ENCODE measurements at regions not wholly inside any gene's neighbourhood (a gene's known extent, or its start where the extent isn't known, plus 50 kb on each side); places are given as distances from the start of the nearest gene placed in this dataset.
"Not testable (repeated sequence)": the region's sequence is repeated elsewhere in the genome, so short reads cannot be mapped to it uniquely, and the experiment has no call there.

- DNase-seq (ENCODE audit: extremely low spot score, insufficient read length, low read depth); FAIRE-seq: not testable (repeated sequence)
Observed at GRCh38 chr16:21530729-21531383, 68.5 kb upstream of the METTL9 start.

DNA sequence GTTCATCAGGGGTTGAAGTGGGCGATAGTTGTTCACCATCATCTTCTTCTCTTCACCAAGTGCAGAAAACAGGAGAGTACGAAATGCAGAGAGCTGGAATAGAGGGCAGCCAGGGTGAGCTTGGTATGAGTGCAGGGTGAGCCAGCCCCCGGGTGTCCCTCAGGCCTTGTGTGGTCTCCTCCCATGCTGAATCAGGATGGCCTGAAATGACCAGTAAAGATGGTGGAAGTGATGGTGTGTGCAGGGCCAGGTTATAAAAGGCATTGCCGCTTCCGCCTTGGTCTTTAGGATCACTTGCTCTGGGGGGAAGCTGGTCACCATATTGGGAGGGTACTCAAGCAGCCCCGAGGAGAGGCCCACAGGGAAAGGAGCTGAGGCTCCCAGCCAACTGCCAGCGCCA, 66.4 kb upstream of the METTL9 start:
- DNase-seq (ENCODE audit: extremely low spot score, insufficient read length, low read depth); FAIRE-seq: not testable (repeated sequence)

DNA sequence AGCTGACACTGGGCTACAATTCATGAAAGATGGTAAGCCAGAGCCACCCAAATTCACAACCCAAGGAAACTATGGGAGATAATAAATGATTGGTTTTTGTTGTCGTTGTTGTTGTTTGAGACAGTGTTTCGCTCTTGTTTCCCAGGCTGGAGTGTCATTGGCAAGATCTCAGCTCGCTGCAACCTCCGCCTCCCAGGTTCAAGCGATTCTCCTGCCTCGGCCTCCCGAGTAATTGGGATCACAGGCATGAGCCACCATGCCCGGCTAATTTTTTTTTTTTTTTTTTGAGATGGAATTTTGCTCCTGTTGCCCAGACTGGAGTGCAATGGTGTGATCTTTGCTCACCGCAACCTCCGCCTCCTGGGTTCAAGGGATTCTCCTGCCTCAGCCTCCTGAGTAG, 65.9 kb upstream of the METTL9 start:
- not testable (repeated sequence) for FAIRE-seq; DNase-seq (ENCODE audit: extremely low spot score, insufficient read length, low read depth)

DNA sequence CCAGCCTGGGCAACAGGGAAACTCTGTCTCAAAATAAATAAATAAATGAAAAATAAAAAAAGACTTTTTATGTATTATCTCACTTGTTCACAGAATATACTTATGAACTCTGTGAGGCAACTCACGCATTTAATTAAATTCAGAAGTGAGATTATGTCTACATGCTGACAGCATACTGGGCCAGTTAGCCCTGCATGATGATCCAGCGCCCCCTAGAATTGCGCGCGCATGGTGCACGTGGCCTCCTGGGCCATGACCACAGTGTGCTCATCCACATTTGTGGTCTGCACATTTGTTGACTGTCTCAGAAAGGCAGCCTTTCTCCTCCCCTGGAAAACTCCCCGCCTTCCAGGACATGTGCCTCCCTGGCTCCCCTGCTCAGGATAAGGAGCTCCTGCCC, 64.8 kb upstream of the METTL9 start:
- not testable (repeated sequence) for FAIRE-seq; DNase-seq (ENCODE audit: extremely low spot score, insufficient read length, low read depth)

DNA sequence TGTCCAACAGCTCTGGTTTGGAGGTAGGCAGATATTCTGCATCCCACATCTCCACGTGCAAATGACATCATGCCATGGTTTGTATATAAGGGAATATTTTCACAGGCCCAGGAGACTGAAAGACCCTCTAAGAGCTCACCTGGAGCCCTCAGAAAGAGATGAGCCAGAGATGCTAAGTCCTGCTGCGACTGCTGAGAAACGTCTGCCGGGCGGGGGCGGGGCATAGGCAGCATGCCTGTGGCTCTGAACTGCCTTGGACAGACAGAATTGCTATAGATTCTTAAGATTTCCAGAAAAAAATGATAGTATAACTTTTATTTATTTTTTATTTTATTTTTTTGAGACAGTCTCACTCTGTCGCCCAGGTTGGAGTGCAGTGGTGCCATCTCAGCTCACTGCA, 64.2 kb upstream of the METTL9 start:
- FAIRE-seq; DNase-seq (ENCODE audit: extremely low spot score, insufficient read length, low read depth): not testable (repeated sequence)

GRCh38 chr16:21536740-21537139, 62.6 kb upstream of the METTL9 start:
- FAIRE-seq; DNase-seq (ENCODE audit: extremely low spot score, insufficient read length, low read depth): not testable (repeated sequence)

- DNase-seq (ENCODE audit: extremely low spot score, insufficient read length, low read depth); FAIRE-seq: not testable (repeated sequence)
Observed at GRCh38 chr16:21537598-21537997, 61.8 kb upstream of the METTL9 start.

DNA sequence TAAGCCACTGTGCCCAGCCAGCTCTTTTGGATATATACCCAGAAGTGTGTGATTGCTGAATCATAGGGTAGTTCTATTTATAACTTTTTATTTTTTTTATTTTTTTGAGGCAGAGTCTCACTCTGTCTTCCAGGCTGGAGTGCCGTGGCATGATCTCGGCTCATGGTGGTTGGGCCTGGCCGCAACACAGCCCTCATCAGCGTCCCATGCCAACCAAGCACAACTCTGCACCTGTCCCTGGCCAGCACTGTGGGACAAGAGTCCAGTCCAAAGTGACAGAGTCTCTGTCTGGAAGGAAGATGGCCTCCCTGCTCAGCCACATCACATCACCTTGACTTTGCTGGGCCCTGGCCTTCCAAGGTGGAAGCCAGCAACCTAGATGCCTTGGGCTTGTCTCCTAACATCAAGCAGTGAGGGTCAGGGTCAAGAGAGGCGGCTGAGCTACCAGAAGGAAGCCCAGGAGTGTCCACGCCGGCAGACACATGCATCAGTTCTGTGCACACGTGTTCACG, 60.2 kb upstream of the METTL9 start:
- not testable (repeated sequence) for FAIRE-seq; DNase-seq (ENCODE audit: extremely low spot score, insufficient read length, low read depth)

DNA sequence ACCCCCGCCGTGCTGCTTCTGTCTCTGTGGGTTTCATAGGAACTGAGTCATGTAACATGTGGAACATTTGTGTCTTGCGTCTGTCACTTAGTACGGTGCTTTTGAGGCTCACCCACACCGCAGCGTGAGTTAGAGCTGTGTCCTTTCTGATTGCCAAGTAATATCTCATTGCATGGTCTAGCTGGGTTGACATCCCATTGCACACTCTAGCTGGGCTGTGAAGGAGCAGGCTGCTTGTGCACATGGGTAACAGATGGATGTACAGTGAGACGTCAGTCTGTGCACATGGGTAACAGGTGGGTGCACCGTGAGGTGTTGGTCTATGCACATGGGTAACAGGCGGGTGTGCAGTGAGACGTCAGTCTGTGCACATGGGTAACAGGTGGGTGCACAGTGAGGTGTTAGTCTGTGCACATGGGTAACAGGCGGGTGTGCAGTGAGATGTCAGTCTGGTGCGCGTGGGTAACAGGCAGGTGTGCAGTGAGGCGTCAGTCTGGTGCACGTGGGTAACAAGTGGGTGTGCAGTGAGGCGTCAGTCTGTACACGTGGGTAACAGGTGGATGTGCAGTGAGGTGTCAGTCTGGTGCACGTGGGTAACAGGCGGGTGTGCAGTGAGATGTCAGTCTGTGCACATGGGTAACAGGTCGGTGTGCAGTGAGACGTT, 58.5 kb upstream of the METTL9 start:
- FAIRE-seq = peak; percentile 74
- DNase-seq (ENCODE audit: extremely low spot score, insufficient read length, low read depth) = not testable (repeated sequence)

- DNase-seq (ENCODE audit: extremely low spot score, insufficient read length, low read depth); FAIRE-seq: not testable (repeated sequence)
Observed at GRCh38 chr16:21541611-21542051, 57.7 kb upstream of the METTL9 start.

- not testable (repeated sequence) for FAIRE-seq; DNase-seq (ENCODE audit: extremely low spot score, insufficient read length, low read depth)
Observed at GRCh38 chr16:21542075-21542474, 57.3 kb upstream of the METTL9 start.

DNA sequence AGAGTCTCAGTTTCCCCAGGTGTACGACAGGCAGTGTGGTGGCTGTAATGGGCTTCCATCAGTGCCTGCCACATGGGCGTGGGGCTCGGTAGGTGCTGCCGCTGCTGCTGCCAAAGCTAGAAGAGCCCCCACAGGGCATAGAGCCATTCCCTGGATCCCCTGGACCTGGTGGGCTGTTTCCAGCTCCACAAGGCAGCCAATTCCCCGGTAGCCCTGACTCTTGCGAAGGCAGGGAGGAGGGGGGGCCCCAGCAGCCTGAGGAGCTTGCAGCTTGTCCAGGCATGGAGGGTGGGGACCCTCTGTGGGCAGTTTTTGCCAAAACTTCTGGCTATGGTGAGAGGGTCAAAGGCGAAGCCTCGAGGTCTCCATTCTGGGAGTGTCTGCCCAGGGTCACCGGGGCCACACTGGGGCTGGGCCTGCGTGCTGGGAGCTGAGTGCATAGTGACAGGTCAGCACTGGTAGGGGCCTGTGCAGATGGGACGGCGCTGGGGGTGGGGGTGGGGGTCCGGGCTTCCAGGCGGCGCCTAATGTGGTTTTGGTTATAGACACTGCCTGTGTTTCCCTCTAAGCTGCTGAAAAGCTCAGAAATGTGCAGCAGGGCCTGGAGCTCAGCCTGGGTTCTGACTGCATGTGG, 56.8 kb upstream of the METTL9 start:
- not testable (repeated sequence) for FAIRE-seq; DNase-seq (ENCODE audit: extremely low spot score, insufficient read length, low read depth)

DNA sequence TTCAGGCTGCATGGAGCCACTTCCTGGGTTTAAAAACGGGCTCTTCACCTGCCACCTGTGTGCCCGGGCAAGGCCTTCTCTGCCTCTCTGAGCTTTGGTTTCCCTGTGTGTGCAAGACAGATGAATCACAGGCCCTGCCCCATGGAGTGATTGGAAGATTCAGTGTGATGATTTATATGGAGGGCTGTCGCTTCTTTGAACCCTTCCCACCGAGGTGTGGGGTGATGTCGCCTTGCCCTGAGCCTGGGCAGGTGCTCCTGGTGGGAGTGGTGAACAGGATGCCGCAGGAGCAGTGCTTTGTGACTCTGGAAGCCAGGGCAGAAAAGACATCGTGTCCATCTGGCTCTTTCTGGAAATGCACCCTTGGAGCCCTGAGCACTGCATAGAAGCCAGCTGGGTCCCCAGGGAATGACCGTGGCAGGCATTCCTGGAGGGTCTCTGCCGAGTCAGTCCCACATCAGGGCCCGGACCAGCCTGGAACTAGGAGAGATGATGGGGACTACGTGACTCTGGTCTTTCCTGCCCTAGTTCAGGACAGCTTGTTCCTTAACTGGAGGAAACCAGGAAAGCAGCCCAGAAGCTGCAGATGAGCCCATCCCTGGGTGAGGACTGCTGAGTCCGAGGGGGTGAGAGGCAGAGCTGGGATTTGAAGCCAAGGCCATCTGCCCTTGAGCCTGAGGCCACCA, 56.1 kb upstream of the METTL9 start:
- not testable (repeated sequence) for FAIRE-seq

GRCh38 chr16:21545664-21546326, 53.6 kb upstream of the METTL9 start:
- not testable (repeated sequence) for DNase-seq (ENCODE audit: extremely low spot score, insufficient read length, low read depth); FAIRE-seq

More for the DNA sequence above, 56.1 kb upstream of the METTL9 start:
- not testable (repeated sequence) for DNase-seq (ENCODE audit: extremely low spot score, insufficient read length, low read depth)

GRCh38 chr16:21549396-21549795, 50.0 kb upstream of the METTL9 start:
- not testable (repeated sequence) for DNase-seq (ENCODE audit: extremely low spot score, insufficient read length, low read depth); FAIRE-seq

Data from GM18507 (cell line).